DND-41 (cell line): ENCODE measurements at regions not wholly inside any gene's neighbourhood (a gene's known extent, or its start where the extent isn't known, plus 50 kb on each side); places are given as distances from the start of the nearest gene placed in this dataset.

Experiments
- ATAC-seq: fragments of 200-7000 bp; cut with Tn5 transposase; 3 replicates; pipeline ENCODE4 v1.9.1; 2021; ENCODE audit warnings: low read depth; ENCODE audit not compliant: insufficient read depth
- DNase-seq: peaks from one replicate; pipeline ENCODE4 v3.0.0-alpha.2; 2020
- H2AFZ ChIP-seq: 2 replicates; pipeline ENCODE4 v1.6.0; 2012; ENCODE audit warnings: low read depth, low read length
- H3K27ac ChIP-seq: 2 replicates; pipeline ENCODE4 v1.5.1; 2012; ENCODE audit warnings: low read length, inconsistent platforms
- H3K27me3 ChIP-seq: fragments of 200-600 bp; sonication (generic); 2 replicates; pipeline ENCODE4 v1.6.0; 2012; ENCODE audit warnings: low read length, mild to moderate bottlenecking, inconsistent platforms; ENCODE audit not compliant: insufficient read depth, poor library complexity
- H3K36me3 ChIP-seq: 2 replicates; pipeline ENCODE4 v1.5.1; 2012; ENCODE audit warnings: low read length, inconsistent platforms; ENCODE audit not compliant: insufficient read depth
- H3K4me1 ChIP-seq: 2 replicates; pipeline ENCODE4 v1.5.1; 2012; ENCODE audit warnings: mild to moderate bottlenecking, low read length; ENCODE audit not compliant: insufficient read depth
- H3K4me2 ChIP-seq: 2 replicates; pipeline ENCODE4 v1.6.0; 2012; ENCODE audit warnings: mild to moderate bottlenecking, moderate library complexity, low read length, inconsistent platforms; ENCODE audit not compliant: insufficient read depth
- H3K4me3 ChIP-seq, 2 experiments: fragments of 200-600 bp in 1 of 2; shearing (Covaris generic) in 1 of 2; 2 replicates each; pipeline ENCODE4 v1.5.1; 2012 to 2016; ENCODE audit warnings: inconsistent platforms in 2 of 2, low read length in 2 of 2, mild to moderate bottlenecking in 2 of 2, low read depth in 1 of 2, moderate library complexity in 1 of 2
- H3K79me2 ChIP-seq: 2 replicates; pipeline ENCODE4 v1.6.0; 2012; ENCODE audit warnings: low read length, inconsistent platforms; ENCODE audit not compliant: insufficient read depth
- H3K9ac ChIP-seq: 2 replicates; pipeline ENCODE4 v1.6.0; 2012; ENCODE audit warnings: low read depth, mild to moderate bottlenecking, inconsistent platforms, low read length, moderate library complexity
- H3K9me3 ChIP-seq: 2 replicates; pipeline ENCODE4 v1.5.1; 2012; ENCODE audit warnings: low read length, moderate library complexity, mild to moderate bottlenecking, inconsistent platforms; ENCODE audit not compliant: insufficient read depth, severe bottlenecking
- H4K20me1 ChIP-seq: 2 replicates; pipeline ENCODE4 v1.6.0; 2012; ENCODE audit warnings: low read length; ENCODE audit not compliant: insufficient read depth
- CTCF ChIP-seq: IDR thresholded peaks from 2 replicates; pipeline ENCODE4 v1.5.1; 2012; ENCODE audit warnings: borderline replicate concordance, low read length, moderate library complexity, mild to moderate bottlenecking; ENCODE audit not compliant: poor library complexity, severe bottlenecking; ENCODE audit errors: extremely low read depth
- EZH2 ChIP-seq: IDR thresholded peaks from 3 replicates; pipeline ENCODE4 v1.6.1; 2012; ENCODE audit warnings: borderline replicate concordance, low read depth, mild to moderate bottlenecking, moderate library complexity, low read length, inconsistent platforms; ENCODE audit not compliant: severe bottlenecking

DNA sequence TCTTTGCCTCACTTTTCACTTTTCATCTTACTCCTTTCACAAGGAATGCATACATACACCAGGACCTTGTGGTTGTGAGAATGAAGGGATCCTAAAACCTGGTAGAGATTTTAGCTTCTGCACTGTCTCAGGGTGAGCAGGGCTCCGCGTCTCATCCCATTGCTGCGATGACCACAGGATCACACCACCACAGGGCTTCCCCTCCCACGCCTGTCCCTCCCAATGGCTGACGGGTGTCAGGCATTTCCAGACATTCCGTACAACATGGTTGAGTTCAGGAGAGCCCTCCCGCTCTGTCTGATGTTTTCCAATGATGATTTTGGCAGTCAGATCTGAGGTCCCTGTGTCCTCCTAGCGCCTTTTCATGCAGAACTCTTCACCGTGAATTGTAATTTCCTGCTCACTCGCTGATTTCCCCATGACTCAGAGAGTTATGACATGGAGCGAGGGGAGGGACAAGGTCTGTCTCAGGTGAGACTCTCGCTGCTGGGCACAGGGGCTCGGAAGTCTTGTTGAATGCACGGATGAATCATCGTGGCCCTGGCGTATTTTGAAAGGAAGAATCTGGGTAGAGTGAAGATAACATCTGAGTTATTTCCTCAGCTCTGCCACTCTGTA, 102.8 kb downstream of the TEX29 start:
- ATAC-seq (no peak), DNase-seq (no peak)
- Histone ChIP-seq H3K79me2 (no peaks in the 10 kb centered on the region), H3K4me3 (no peak overlapping the region), H3K27ac (no peak overlapping the region), H3K4me2 (no peak overlapping the region), H3K36me3 (no peaks in the 10 kb centered on the region), H3K27me3 (peaks cover 15% of the 10 kb centered on the region), H3K9me3 (no peaks in the 10 kb centered on the region), H3K4me1 (no peaks in the 10 kb centered on the region), H3K9ac (no peak overlapping the region), H2AFZ (no peak overlapping the region), H4K20me1 (no peaks in the 10 kb centered on the region; the same call in 1 of the 2 replicates)
- no peak for TF ChIP-seq EZH2
- TF ChIP-seq CTCF = no peak

GRCh38 chr13:111424134-111424533, 103.7 kb downstream of the TEX29 start:
- Histone ChIP-seq H3K27me3 (peaks cover 15% of the 10 kb centered on the region), H3K4me2 (no peak overlapping the region), H3K9ac (no peak overlapping the region), H3K4me1 (no peaks in the 10 kb centered on the region), H2AFZ (no peak overlapping the region), H3K79me2 (no peaks in the 10 kb centered on the region), H3K27ac (no peak overlapping the region), H3K9me3 (no peaks in the 10 kb centered on the region), H4K20me1 (no peaks in the 10 kb centered on the region; the same call in 1 of the 2 replicates), H3K4me3 (no peak overlapping the region), H3K36me3 (no peaks in the 10 kb centered on the region)
- TF ChIP-seq CTCF = no peak
- DNase-seq (no peak), ATAC-seq (no peak)

DNA sequence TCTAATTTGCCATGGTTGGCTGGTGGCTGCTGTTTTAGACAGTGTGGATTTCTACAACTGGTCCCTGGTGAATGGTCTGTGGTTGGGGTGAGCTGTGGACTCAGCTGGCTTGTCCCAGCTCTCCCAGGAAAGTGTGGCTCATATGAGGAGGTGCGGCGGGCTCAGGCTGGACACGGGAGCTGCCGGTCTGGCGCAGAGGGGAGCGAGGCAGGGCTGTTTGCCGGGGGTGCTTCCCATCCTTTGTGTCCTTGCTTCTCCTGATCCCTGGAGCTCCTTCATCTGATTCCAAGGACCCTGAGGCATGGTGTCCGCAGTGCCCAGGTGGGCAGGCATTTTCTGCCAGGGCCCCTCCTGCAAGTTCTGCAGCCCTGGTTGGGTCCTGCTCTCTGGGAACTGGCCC, 104.9 kb downstream of the TEX29 start:
- Histone ChIP-seq H3K27me3 (peaks cover 20% of the 10 kb centered on the region), H3K4me1 (no peaks in the 10 kb centered on the region), H3K9me3 (no peaks in the 10 kb centered on the region), H2AFZ (no peak overlapping the region), H3K79me2 (no peaks in the 10 kb centered on the region), H3K36me3 (no peaks in the 10 kb centered on the region), H3K9ac (no peak overlapping the region), H3K4me3 (no peak overlapping the region), H4K20me1 (no peaks in the 10 kb centered on the region; the same call in 1 of the 2 replicates), H3K27ac (no peak overlapping the region), H3K4me2 (no peak overlapping the region)
- DNase-seq (no peak), ATAC-seq (no peak)
- TF ChIP-seq CTCF (no peak), EZH2 (no peak)

GRCh38 chr13:111429064-111429558, 108.7 kb downstream of the TEX29 start:
- H3K9ac ChIP-seq = no peak overlapping the region
- H3K79me2 ChIP-seq = no peaks in the 10 kb centered on the region
- H3K4me2 ChIP-seq = no peak overlapping the region
- no peaks in the 10 kb centered on the region for H3K36me3 ChIP-seq
- DNase-seq (peak; percentile 33), ATAC-seq (peak; percentile 68)
- H3K9me3 ChIP-seq = no peaks in the 10 kb centered on the region
- TF ChIP-seq EZH2 (no peak), CTCF (peak; percentile 64)
- no peak overlapping the region for H3K27ac ChIP-seq
- H3K27me3 ChIP-seq = peaks cover 25% of the 10 kb centered on the region
- H3K4me1 ChIP-seq = no peaks in the 10 kb centered on the region
- no peaks in the 10 kb centered on the region; the same call in 1 of the 2 replicates for H4K20me1 ChIP-seq
- no peak overlapping the region for H2AFZ ChIP-seq
- H3K4me3 ChIP-seq = no peak overlapping the region
